ENCODE measurements at regions not wholly inside any gene's neighbourhood (a gene's known extent, or its start where the extent isn't known, plus 50 kb on each side); places are given as distances from the start of the nearest gene placed in this dataset.
"Not testable (repeated sequence)": the region's sequence is repeated elsewhere in the genome, so short reads cannot be mapped to it uniquely, and the experiment has no call there.

DNA sequence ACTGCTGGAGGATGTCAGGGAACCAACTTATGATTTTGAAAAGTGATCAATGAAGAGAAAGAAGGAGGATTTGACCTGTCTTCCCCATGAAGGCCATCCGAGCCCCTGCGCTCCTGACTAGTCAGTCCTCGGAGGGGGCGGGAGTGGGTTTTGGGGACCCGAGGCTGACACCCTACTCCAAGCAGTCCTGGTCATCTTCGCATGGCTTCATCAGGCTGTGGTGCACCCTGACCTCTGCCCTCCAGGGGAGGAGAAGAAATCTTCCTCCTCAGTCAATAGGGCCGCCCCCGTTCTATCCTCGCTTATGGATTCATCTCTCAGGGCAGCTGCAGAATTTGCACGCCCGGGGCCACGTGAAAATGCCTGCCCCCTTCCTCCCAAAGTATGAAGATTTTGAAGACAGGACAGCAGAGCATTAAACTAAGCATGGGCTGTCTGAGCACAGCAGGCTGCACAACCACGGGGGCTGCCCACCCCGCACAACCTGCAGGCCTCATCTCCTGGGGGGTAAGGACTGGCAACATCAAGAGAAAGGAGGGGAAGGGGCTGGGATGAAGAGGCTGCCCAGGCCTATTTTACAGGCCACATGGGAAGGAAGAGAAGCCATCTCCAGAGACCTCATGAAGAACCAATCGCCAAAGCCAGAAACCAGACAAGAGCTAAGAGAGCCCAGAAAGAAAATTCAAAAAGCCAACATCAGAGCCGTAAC is 138.1 kb upstream of the PHACTR3 start:
- DNase-seq = no peak

GRCh38 chr20:59468831-59469230 is 135.5 kb upstream of the PHACTR3 start:
- no peak for DNase-seq

DNA sequence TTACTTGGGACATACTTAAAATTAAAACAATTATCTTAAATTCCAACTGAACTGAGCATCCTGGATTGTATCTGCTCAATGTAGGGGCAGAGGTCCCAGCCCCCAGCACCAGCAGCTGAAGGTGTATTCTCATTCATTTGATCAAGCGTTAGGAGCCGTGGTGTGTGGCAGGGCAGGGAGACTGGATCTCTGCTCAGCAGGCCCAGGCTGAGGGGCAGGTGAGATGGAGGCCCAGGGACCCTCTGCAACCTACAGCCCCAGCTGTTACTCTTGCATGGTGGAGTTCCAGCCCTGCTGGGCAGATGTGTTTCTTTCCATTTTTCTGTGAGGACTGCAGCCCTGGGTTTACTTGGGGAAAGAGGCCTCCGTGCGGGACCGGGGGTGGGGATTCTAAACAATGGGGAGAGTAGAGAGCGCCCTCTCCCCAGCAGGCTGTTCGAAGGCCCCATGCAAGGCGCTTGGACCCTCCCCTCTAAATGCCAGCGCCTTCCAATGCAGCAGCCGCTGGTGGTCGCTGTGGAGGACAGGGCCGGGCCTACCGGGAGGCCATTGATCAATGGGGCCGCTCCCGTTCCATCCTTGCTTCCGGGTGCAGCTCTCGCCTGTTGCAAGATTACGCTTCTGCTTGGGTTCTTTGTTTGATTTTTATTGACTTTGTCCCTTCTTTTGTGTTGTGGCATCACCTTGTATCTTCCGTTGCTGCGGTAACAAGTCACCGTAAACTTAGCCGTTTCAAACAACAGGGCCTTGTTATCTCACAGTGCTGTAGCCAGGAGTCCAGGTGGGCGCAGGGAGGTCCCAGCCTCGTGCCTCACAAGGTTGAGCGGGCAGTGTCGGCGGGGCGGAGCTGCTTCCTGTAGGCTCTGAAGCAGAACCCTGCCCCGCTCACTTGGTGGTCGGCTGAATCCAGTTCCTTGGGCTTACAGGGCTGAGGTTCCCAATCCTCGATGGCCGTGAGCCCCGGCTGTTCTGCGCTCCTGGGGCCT is 134.8 kb upstream of the PHACTR3 start:
- DNase-seq = no peak

DNA sequence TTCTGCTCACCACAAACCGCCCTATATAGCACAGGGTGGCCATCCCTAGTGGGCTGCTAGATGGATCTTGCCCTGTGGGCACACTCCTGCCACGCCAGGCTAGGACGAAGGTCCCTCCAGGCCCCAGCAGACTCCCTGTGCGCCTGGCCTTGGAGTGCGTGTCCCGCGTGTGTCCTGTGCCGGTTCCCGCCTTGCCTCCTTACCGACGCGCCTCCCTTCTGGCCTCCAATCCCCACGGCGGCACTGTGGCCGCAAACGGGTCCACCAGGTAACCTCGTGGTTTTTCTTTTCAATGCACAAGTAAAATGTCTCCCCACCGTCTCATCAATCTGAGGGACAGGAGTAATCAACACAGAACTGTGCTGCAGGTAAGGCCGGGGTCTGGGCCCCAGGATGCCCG is 133.8 kb upstream of the PHACTR3 start:
- no peak for DNase-seq

- DNase-seq = no peak
These were observed 132.5 kb upstream of the PHACTR3 start for GRCh38 chr20:59471653-59472421.

DNA sequence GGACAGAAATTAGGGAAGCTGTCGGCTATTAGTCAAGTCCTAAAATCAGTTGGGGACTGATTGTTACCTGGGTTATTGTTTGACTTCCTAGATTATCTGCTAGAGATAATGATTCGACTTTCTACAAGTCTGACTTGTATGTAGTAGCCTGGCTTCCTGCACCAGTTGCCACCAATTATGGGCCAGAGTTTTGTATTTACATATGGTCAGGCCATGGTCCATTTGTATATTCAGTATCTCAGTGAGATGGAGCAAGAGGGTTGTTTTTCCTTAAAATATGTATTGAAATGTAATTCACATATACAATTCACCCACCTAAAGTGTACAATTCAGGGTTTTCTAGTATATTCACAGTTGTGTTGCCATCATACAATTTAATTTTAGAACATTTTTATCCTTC is 130.6 kb upstream of the PHACTR3 start:
- no peak for DNase-seq

DNA sequence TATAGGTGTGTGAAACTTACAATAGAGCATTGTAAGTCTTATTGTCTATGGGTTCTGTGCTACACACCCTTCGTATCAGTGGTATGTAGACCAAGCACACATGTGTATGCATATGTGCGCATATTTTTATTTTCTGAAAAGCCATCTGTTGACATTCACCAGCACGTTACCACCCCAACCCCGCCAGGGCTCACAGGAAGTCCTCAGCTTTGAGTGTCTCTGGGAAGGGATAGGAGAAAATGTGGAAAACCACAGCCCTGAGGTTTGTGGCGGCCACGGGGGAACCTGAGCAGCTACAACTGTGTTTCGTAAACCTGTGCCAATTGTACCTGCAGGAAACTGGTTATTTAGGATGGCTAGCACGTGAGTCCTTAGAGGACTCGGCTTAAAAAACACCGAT is 123.3 kb upstream of the PHACTR3 start:
- no peak for DNase-seq

DNA sequence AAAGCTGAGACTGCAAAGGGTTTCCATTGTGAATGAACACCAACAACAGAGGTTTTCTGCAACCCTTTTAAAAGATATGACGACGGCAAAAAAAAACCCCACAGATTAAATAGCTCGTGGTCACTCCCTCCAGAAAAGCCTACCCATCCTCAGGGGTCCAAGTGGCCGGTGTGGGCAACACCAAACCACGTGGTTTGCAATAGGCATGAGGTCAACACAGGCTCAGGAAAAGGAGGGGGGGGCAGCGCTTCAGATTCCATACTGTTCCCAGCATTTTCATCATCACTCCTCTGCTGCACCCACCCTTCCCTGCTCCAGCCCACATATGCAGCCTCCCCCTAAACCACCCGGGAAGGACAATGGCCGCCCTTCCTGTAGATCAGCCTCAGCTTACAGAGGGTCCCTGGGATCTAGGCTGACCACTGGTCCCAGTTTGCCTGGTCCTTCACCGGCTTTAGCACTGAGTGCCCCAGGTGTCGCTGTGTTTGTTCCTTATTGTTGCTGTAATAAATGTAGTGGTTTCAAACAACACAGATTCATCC is 122.8 kb upstream of the PHACTR3 start:
- DNase-seq = no peak

DNA sequence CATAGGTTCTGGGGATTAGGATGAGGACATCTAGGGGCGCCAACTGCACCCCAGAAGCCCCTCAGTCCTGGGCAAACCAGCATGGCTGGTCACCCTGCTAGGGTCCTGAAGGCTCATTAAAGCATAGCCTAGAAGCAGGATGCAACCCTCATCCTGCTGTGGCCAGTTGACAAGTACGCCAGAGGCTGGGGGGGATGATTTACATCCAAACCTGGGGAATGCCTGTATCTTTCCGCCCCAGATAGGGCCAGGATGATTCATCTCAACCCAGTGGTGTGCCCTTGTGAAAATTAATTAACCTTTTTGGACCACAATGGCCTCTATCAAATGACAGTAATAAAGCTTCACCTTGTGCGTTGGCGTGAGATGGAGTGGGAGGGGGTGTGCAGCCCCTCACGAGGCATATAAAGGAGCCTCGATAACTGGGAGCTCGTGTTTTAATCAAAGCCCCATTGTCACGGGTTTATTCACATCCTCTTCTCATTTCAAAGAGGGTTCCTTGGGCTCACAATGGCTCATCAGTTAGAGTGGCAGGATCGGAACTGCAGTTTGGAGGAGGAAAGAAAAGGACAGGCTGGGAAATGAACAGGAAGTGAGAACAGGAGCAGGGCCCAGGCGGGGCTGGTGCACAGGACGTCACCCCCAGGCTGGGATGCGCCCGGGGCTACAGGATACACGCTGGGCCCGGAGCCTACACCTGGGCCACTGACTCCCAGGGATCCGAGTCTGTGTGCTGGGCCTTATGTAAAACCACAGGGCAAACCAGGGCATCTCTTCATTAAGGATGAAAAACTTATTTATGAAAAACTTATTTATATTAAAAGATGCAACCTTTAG is 121.8 kb upstream of the PHACTR3 start:
- DNase-seq = no peak

- DNase-seq = no peak
These were observed 120.9 kb upstream of the PHACTR3 start for GRCh38 chr20:59483481-59483880.

DNA sequence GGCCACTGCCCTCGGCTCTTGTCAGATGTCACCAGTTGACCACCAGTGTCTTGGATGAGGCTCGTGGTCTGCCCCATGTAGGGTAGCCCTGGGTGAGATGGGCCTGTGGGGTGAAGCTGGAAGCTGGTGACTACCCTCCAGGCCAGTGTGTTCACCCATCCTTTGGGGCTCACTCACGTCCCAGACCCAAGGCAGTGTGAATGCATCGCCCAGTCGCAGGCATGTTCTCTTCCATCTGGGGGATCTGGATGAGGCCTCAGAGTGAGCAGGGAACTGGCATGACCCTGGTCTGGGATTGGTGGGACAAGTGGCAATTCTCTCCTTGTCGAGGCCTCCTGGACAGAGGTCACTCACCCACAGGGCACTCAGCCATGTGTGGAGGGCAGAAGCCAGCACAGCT is 120.1 kb upstream of the PHACTR3 start:
- DNase-seq = no peak

- no peak for DNase-seq
These were observed 118.5 kb upstream of the PHACTR3 start for GRCh38 chr20:59485576-59486454.

DNA sequence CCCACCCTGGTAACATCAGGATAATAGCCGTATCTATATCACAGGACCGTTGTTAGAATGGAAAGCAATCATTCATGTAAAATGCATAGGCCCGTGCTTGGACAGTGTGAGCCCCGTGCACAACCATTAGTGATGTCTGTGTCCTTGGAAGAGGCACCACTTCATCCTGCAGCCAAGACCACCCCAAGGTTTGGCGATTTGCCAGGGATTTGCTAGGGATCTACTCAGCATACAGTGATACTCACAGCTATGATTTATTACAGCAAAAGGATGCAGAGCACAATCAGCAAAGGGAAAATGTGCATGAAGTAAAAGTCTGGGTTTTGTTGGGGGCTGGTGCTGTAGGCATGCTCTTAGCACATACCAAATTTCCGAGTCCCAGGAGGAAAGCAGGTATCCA is 115.9 kb upstream of the PHACTR3 start:
- not testable (repeated sequence) for DNase-seq

DNA sequence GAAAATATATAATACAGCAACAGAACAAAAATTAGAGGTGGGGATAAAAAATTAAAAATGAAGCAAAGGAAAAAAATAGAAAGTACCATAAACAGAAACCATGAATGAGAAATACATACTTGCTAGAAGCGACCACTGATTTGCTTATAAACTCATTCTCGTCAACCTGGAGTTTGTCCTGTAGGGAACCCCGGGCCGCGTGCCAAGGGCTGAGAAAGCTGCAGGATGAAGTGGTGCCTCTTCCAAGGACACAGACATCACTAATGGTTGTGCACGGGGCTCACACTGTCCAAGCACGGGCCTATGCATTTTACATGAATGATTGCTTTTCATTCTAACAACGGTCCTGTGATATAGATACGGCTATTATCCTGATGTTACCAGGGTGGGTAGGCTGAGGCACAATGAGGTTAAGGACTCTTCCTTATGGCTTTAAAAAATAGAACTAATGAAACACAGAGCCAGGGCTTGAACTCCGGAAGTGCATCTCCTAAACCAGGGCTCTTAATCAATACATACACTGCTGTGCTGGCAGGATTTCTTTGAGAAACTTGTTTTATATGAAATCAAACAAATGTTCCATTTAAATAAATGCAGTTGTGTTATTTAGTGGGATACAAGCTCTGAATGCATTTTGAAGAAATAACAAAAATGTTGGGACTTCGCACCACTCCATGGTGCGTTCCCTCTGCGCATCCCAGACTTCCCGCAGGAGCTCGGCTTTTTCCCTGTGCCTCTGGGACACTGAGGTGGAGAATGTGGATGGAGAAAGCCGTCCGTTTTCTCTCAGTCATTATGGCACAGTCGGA is 113.9 kb upstream of the PHACTR3 start:
- not testable (repeated sequence) for DNase-seq

DNA sequence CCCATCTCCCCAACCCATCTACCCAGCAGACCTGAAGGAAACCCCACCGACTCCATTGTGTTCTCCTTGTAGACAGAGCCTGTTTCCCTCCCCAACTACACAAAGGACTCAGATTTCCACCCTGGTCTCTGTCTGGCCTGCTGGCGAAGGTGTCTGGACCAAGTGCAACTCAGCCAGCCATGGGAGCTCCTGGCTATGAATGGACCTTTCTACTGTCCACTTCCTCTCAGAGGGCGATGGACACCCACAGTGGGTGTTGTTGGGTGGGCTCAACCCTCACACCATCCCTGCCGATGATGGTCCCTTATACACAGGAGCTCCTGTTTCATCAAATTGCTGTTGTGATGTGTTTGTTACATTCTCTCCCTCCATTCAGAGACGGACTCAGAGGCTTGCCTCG is 112.5 kb upstream of the PHACTR3 start:
- DNase-seq = no peak

- no peak for DNase-seq
These were observed 110.4 kb upstream of the PHACTR3 start for GRCh38 chr20:59493926-59494325.

DNA sequence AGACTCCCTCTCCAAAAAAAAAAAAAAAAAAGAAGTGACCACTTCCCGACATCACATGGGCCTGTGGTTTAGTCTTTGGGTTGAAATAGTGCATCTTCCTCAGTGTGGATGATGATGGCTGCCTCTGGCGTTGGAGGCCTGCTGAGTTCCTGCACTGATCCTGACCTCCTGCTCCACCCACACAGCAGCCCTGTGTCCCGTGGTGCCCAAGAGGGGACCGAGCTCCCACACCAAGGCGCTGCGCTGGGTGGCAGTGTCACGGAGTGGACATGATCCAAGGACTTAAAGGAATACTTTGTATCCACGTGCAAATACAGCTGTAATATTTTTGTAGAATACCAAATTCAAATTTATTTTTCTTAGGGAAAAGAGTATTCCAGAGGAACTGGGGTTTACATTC is 109.2 kb upstream of the PHACTR3 start:
- DNase-seq = no peak

GRCh38 chr20:59495894-59496510 is 108.3 kb upstream of the PHACTR3 start:
- peak; percentile 62 for DNase-seq

DNA sequence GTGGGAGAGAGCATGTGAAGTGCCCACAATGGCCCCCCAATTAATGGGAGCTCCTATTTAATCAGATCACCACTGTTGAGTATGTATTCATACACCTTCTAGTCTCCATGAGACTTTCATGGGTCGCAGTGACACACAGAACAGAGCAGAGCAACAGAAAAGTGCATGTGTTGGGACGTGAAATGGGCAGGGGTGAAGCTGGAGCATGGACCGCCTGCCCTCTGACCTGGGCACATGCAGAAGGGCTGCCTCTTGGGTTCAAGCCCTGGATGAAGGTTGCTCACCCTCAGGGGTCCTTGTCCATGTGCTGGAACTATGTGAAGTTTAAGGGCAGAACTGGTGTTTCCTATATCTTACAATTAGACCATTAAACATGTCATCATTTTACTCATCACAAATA is 106.0 kb upstream of the PHACTR3 start:
- no peak for DNase-seq

GRCh38 chr20:59499863-59500262 is 104.5 kb upstream of the PHACTR3 start:
- DNase-seq = no peak
